ENCODE measurements at regions not wholly inside any gene's neighbourhood (a gene's known extent, or its start where the extent isn't known, plus 50 kb on each side); places are given as distances from the start of the nearest gene placed in this dataset.

- TF ChIP-seq USF2 (IDR thresholded peaks at IDR 0.05; ENCODE audit: low read depth, low read length) (no peak), USF2 (CRISPR knock-in tag; IDR thresholded peaks at IDR 0.05; ENCODE audit: borderline replicate concordance) (no peak)
Observed at GRCh38 chr12:75662511-75663159, 151.2 kb upstream of the KRR1 start (continued).

DNA sequence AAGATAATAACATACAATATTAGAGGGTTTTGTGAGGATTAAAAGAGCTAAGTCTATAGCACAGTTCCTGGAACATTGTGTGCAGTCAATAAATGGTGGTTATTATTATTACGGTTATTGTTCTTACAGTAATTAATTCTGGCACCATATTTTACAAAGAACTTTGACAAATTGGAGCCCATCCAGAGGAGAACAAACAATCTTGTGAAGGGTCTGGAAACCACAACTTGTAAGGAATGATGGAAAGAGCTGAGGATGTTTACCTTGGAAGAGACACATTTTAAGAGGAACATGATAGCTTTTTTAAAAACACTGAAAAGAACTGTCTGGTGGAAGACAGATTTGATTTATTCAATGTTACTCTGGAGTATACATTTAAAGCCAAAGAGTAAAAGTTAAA, 150.5 kb upstream of the KRR1 start:
- ChIA-PET CTCF (ENCODE audit: low intra/inter-chr PET ratio, low total read pairs) (no interaction called here), POLR2A (no interaction called here)
- TF ChIP-seq BCL6 (CRISPR knock-in tag; IDR thresholded peaks at IDR 0.05): no peak
- TF ChIP-seq SP4 (CRISPR knock-in tag; IDR thresholded peaks at IDR 0.05): no peak
- no peak for TF ChIP-seq ZNF251 (CRISPR knock-in tag; IDR thresholded peaks at IDR 0.05)
- TF ChIP-seq ZNF318 (CRISPR knock-in tag; IDR thresholded peaks at IDR 0.05): no peak
- TF ChIP-seq, protein P1, sequence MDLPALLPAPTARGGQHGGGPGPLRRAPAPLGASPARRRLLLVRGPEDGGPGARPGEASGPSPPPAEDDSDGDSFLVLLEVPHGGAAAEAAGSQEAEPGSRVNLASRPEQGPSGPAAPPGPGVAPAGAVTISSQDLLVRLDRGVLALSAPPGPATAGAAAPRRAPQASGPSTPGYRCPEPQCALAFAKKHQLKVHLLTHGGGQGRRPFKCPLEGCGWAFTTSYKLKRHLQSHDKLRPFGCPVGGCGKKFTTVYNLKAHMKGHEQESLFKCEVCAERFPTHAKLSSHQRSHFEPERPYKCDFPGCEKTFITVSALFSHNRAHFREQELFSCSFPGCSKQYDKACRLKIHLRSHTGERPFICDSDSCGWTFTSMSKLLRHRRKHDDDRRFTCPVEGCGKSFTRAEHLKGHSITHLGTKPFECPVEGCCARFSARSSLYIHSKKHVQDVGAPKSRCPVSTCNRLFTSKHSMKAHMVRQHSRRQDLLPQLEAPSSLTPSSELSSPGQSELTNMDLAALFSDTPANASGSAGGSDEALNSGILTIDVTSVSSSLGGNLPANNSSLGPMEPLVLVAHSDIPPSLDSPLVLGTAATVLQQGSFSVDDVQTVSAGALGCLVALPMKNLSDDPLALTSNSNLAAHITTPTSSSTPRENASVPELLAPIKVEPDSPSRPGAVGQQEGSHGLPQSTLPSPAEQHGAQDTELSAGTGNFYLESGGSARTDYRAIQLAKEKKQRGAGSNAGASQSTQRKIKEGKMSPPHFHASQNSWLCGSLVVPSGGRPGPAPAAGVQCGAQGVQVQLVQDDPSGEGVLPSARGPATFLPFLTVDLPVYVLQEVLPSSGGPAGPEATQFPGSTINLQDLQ (CRISPR knock-in tag; IDR thresholded peaks at IDR 0.05): no peak
- H3K4me1 ChIP-seq (ENCODE audit: insufficient read depth, low read length): peaks cover 23% of the 10 kb centered on the region
- no peak overlapping the region for H3K9ac ChIP-seq (ENCODE audit: insufficient read depth, low read depth, low read length)
- H3K9me3 ChIP-seq (ENCODE audit: low read length): no peaks in the 10 kb centered on the region
- 100% methylated on average over 1 of the region's 1 CpG for WGBS (ENCODE audit: low lambda C conversion rate)
- no peak overlapping the region for H3K4me2 ChIP-seq (ENCODE audit: low read depth, low read length)
- in situ Hi-C loops (cut with HindIII; ENCODE audit: extremely low pct_ligation_motif_present, low pct_unique_long_range_greater_than_20kb) (no loop called here), intact Hi-C loops (cut with micrococcal nuclease; ENCODE audit: unreplicated experiment) (no loop called here)
- no peaks in the 10 kb centered on the region for H3K36me3 ChIP-seq (replicated peaks in 1 of 2; ENCODE audit: control insufficient read depth in 1 of 2, insufficient read depth in 2 of 2, low read length in 2 of 2)
- FAIRE-seq (no peak), ATAC-seq (no peak), DNase-seq (ENCODE audit: low spot score) (no peak)
- no TSS peak for BruUV-seq (replicated peaks)
- H2AFZ ChIP-seq (ENCODE audit: low read length): no peak overlapping the region
- H3K27ac ChIP-seq (ENCODE audit: extremely low read length, insufficient read depth, low read length): no peak overlapping the region
- no peaks in the 10 kb centered on the region for H3K27me3 ChIP-seq (ENCODE audit: control insufficient read depth in 1 of 2, insufficient read depth in 2 of 2, low read length in 2 of 2)
- H4K20me1 ChIP-seq (ENCODE audit: insufficient read depth, low read length): no peaks in the 10 kb centered on the region
- H3K4me3 ChIP-seq (replicated peaks in 1 of 3; ENCODE audit: insufficient read depth in 1 of 3, low read depth in 2 of 3, low read length in 3 of 3): no peak overlapping the region
- H3K79me2 ChIP-seq (ENCODE audit: insufficient read depth, low read length): no peaks in the 10 kb centered on the region
